GM12874 (cell line): ENCODE measurements at regions not wholly inside any gene's neighbourhood (a gene's known extent, or its start where the extent isn't known, plus 50 kb on each side); places are given as distances from the start of the nearest gene placed in this dataset.

Experiments used
- TF ChIP-seq, protein P1 (sequence below): IDR thresholded peaks from 2 replicates; pipeline ENCODE4 v1.5.1; 2011; ENCODE audit warnings: low read depth, mild to moderate bottlenecking, control low read depth, low read length, moderate library complexity; ENCODE audit not compliant: insufficient read depth

DNA sequence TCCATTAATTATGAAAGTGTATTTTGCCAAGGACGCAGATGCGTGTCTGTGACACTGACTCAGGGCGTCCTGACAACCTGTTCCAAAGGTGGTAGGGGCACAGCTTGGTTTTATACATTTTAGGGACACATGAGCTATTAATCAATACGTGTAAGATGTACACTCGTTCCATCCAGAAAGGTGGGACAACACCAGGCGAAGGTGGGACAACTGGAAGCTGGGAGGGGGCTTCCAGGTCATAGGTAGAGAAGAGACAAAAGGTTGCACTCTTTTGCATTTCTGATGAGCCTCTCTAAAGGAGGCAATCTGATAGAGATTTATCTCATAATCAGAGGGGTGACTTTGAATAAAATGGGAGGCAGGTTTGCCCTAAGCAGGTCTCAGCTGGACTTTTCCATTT lies 82.7 kb upstream of the ZNF746 start:
- TF ChIP-seq, protein P1, sequence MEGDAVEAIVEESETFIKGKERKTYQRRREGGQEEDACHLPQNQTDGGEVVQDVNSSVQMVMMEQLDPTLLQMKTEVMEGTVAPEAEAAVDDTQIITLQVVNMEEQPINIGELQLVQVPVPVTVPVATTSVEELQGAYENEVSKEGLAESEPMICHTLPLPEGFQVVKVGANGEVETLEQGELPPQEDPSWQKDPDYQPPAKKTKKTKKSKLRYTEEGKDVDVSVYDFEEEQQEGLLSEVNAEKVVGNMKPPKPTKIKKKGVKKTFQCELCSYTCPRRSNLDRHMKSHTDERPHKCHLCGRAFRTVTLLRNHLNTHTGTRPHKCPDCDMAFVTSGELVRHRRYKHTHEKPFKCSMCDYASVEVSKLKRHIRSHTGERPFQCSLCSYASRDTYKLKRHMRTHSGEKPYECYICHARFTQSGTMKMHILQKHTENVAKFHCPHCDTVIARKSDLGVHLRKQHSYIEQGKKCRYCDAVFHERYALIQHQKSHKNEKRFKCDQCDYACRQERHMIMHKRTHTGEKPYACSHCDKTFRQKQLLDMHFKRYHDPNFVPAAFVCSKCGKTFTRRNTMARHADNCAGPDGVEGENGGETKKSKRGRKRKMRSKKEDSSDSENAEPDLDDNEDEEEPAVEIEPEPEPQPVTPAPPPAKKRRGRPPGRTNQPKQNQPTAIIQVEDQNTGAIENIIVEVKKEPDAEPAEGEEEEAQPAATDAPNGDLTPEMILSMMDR = no peak

DNA sequence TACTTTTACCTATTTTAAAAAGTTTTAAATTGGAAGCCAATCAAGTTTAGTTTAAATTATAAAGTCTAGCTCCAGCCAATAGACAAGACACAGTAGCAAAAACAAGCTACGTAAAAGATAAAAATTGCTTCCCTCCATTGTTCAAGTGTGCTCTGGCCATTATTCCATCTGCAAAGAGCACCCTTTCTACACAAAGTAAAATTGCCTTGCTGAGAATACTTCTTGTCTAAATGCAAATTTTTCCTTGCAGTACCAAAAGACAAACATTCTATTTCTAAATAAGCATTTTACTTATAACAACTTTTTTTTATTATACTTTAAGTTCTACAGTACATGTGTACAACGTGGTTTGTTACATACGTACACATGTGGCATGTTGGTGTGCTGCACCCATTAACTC lies 75.9 kb upstream of the ZNF746 start:
- TF ChIP-seq, protein P1 = no peak

DNA sequence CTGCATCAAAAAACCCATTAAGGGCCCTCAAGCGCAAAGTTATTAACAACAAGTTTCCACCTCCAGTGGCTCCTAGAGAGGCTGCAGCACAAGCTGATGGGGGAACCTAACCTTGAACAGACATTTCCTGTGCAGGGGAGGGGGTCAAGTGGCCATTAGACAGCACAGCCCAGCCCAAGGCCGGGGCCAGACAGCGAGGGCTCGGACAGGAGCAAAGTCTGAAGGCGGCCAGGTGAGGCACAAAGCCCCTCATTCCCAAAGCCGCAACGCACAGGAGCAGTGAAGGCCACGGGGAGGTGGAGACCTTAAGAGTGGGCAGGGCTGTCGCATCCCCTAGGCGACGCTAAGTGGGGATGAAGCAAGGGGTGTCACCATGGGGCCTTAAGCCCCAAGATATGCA lies 73.2 kb upstream of the ZNF746 start:
- TF ChIP-seq, protein P1 = no peak

DNA sequence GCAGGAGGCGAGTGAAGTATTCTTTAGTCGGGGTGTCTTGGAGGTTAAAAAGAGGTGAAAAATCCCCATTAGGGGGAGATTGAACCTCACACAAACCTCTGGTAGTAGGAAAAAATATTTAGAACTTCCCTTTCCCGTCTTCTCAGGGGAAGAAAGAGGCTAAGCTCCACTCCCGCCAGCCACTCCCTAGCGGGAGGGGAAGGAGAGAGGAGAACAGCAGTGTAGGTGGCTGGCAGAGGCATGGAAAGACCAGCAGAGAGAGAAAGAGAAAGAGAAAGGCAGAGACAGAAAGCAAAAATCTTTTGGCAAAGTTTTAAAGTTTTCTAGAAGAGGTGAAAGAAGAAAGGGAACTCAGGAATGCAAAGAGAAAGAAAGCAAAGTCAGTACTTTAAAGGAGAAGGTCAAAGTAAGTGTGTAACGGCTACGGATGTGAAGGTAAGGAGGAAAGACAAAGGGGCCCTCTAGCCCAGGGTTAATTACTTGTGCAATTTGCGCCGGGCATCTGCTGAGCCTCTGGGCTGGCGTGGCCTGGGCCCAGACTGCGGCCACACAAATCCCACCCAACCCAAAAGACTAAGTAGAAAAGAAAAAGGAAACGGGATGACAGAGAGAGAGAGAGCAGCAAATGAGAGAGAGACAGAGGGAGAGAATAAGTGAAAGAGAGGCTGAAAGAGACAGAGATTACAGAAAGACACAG lies 72.3 kb upstream of the ZNF746 start:
- TF ChIP-seq, protein P1 = no peak

DNA sequence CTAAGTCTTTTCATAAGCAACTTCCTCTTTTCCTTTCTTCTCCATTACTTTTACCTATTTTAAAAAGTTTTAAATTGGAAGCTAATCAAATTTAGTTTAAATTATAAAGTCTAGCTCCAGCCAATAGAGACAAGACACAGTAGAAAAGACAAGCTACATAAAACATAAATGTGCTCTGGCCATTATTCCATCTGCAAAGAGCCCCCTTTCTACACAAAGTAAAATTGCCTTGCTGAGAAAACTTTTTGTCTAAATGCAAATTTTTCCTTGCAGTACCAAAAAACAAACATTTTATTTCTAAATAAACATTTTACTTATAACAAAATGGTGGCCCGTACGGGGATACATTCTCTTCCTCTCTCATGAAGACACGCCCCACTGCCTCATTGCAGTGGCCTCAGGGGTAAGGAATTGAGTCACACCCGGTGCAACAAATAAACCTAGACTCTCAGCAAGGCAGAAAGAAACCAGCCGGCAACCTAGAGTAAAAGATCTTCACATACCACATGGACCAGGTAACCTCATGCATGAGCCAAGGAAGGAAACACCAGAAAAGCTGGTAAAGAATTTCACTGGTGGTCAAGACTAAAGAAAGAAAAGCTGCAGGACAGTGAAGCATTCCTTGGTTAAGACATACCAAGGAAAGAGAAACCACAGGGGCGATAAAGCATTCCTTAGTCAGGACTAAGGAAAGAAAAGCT lies 71.6 kb upstream of the ZNF746 start:
- TF ChIP-seq, protein P1 = no peak

DNA sequence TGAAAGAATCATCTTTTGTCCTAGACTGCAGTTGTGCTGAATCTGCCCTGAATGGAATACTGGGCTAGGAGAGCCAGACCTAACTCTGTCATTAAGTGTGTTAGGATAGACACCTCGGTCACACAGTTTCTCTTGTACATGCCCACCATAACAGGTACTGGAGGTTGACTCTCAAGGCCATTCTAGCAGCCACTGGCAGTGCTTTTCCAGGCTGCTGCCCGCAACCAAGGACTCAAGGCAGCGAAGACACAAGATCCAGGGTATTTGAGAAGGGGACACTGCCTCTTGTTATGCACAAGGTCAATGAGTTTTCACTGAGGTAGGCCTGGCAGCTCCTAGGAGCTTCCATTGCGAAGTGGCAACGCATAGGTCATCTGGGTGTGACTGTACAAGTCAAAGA lies 70.6 kb upstream of the ZNF746 start:
- TF ChIP-seq, protein P1 = no peak

DNA sequence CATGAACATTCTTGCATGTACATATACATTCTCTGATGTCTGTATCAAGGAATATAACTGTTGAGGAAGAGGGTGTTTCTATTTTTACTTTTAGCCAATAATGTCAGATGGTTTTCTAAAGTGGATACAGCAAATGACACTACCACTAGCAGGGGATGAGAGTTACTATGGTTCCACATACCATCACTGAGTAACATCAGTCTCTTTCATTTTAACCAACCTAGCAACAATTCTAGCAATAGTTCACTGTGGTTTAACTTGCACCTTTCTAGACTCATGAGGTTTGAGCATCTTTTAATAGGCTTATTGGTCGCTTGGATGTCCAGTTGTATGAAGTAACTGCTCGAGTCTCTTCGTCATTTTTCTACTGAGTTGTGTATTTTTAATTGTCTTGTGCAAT lies 68.5 kb upstream of the ZNF746 start:
- TF ChIP-seq, protein P1 = no peak
